Neural progenitor cell (in vitro differentiated cells): ENCODE measurements at regions not wholly inside any gene's neighbourhood (a gene's known extent, or its start where the extent isn't known, plus 50 kb on each side); places are given as distances from the start of the nearest gene placed in this dataset.
A peak's percentile ranks its signal among the peaks of the same experiment; 100 is the strongest.

Experiments
- DNase-seq: peaks from one replicate; pipeline ENCODE4 v3.0.0-alpha.2; 2016; ENCODE audit warnings: low spot score
- H2AFZ ChIP-seq: fragments of 200-600 bp; sonication (generic); replicated peaks from 2 replicates; pipeline ENCODE4 v1.6.1; 2016; ENCODE audit warnings: antibody characterized with exemption
- H3F3A ChIP-seq: fragments of 200-600 bp; sonication (generic); 2 replicates; pipeline ENCODE4 v1.6.1; 2016; ENCODE audit warnings: antibody characterized with exemption, low read depth
- H3K27ac ChIP-seq: fragments of 200-600 bp; sonication (generic); 2 replicates; pipeline ENCODE4 v1.5.1; 2016; ENCODE audit warnings: mild to moderate bottlenecking
- H3K27me3 ChIP-seq: fragments of 200-600 bp; sonication (generic); 2 replicates; pipeline ENCODE4 v1.6.1; 2016; ENCODE audit warnings: mild to moderate bottlenecking, moderate library complexity
- H3K36me3 ChIP-seq: fragments of 200-600 bp; sonication (generic); 2 replicates; pipeline ENCODE4 v1.5.1; 2016
- H3K4me1 ChIP-seq: fragments of 200-600 bp; sonication (generic); 2 replicates; pipeline ENCODE4 v1.6.1; 2016; ENCODE audit warnings: mixed run types
- H3K4me2 ChIP-seq: fragments of 200-600 bp; sonication (generic); 2 replicates; pipeline ENCODE4 v1.6.1; 2016
- H3K4me3 ChIP-seq: fragments of 200-600 bp; sonication (generic); 2 replicates; pipeline ENCODE4 v1.5.1; 2016
- H3K79me2 ChIP-seq: fragments of 200-600 bp; sonication (generic); 2 replicates; pipeline ENCODE4 v1.6.1; 2016; ENCODE audit warnings: low read depth
- H3K9ac ChIP-seq: fragments of 200-600 bp; sonication (generic); 2 replicates; pipeline ENCODE4 v1.6.1; 2016
- H3K9me3 ChIP-seq: fragments of 200-600 bp; sonication (generic); 2 replicates; pipeline ENCODE4 v1.5.1; 2016; ENCODE audit warnings: low read depth
- H4K20me1 ChIP-seq: fragments of 200-600 bp; sonication (generic); 2 replicates; pipeline ENCODE4 v1.6.1; 2016; ENCODE audit warnings: low read depth
- H3K27ac Mint-ChIP-seq: 3 replicates; pipeline ENCODE4 v1.8.0; 2021; ENCODE audit warnings: mixed read lengths
- H3K27me3 Mint-ChIP-seq: 2 replicates; pipeline ENCODE4 v1.8.0; 2022; ENCODE audit warnings: low read depth, mild to moderate bottlenecking, inconsistent platforms, moderate library complexity, mixed read lengths; ENCODE audit not compliant: insufficient read depth
- H3K36me3 Mint-ChIP-seq: 3 replicates; pipeline ENCODE4 v1.8.0; 2021; ENCODE audit warnings: mixed read lengths
- H3K4me1 Mint-ChIP-seq: 3 replicates; pipeline ENCODE4 v1.8.0; 2021; ENCODE audit warnings: mixed read lengths
- H3K4me3 Mint-ChIP-seq: 3 replicates; pipeline ENCODE4 v1.8.0; 2021; ENCODE audit warnings: mild to moderate bottlenecking, moderate library complexity, mixed read lengths
- H3K9me3 Mint-ChIP-seq: 3 replicates; pipeline ENCODE4 v1.8.0; 2020; ENCODE audit warnings: mixed read lengths
- CTCF ChIP-seq: fragments of 200-600 bp; sonication (generic); IDR thresholded peaks from 2 replicates; pipeline ENCODE4 v1.5.1; 2017; ENCODE audit warnings: antibody characterized with exemption, mild to moderate bottlenecking
- EZH2 ChIP-seq: fragments of 200-600 bp; sonication (generic); IDR thresholded peaks from 2 replicates; pipeline ENCODE4 v1.6.1; 2017; ENCODE audit warnings: antibody characterized with exemption, mild to moderate bottlenecking, moderate library complexity
- EZH2phosphoT487 ChIP-seq: fragments of 200-600 bp; sonication (generic); IDR thresholded peaks from 2 replicates; pipeline ENCODE4 v1.6.1; 2017; ENCODE audit warnings: antibody characterized with exemption

GRCh38 chr14:76313303-76313702 lies 62.6 kb upstream of the ESRRB start:
- peaks cover 44% of the 10 kb centered on the region for H3K4me1 ChIP-seq
- Mint-ChIP-seq H3K4me1 (peaks cover 59% of the 10 kb centered on the region), H3K4me3 (no peak overlapping the region), H3K9me3 (no peaks in the 10 kb centered on the region), H3K27me3 (peaks cover 14% of the 10 kb centered on the region), H3K27ac (no peak overlapping the region), H3K36me3 (no peaks in the 10 kb centered on the region)
- no peak for DNase-seq
- peaks cover 17% of the 10 kb centered on the region for H3F3A ChIP-seq
- H3K9me3 ChIP-seq: no peaks in the 10 kb centered on the region
- H4K20me1 ChIP-seq: peaks cover 15% of the 10 kb centered on the region
- H3K9ac ChIP-seq: no peak overlapping the region
- H3K27ac ChIP-seq: no peak overlapping the region
- no peak overlapping the region for H2AFZ ChIP-seq
- H3K27me3 ChIP-seq: peaks cover 100% of the 10 kb centered on the region
- no peak overlapping the region for H3K4me3 ChIP-seq
- peak overlapping the region; percentile 21 for H3K4me2 ChIP-seq
- no peaks in the 10 kb centered on the region for H3K79me2 ChIP-seq
- TF ChIP-seq EZH2phosphoT487 (no peak), CTCF (no peak), EZH2 (no peak)
- no peaks in the 10 kb centered on the region for H3K36me3 ChIP-seq

DNA sequence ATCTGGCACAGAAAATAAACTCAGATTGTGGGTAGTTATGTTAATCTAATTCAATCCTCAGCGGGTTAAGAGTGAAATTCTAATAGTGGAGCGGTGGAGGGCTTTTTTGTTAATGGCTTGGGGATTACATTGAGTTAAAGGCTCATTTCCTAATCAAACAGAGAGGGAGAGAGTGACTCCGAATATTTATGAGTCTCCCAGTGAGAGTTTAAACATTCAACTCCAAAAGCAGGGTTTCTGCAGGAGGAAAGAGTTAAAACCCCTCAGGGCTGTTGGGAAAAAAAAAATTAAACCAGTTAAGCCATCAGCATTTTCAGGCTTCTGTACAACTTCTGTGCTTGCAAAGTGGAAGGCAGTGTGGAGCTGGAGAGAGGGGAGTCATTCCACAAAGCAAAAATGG lies 62.1 kb upstream of the ESRRB start:
- H3K4me2 ChIP-seq: peak overlapping the region; percentile 21
- no peak overlapping the region for H3K4me3 ChIP-seq
- H3K9ac ChIP-seq: no peak overlapping the region
- H3K36me3 Mint-ChIP-seq: no peaks in the 10 kb centered on the region
- H3K27ac ChIP-seq: no peak overlapping the region
- H3K4me1 ChIP-seq: peaks cover 44% of the 10 kb centered on the region
- no peak for DNase-seq
- no peak overlapping the region for H3K27ac Mint-ChIP-seq
- H3K4me3 Mint-ChIP-seq: peak overlapping the region; percentile 27
- H3K9me3 Mint-ChIP-seq: no peaks in the 10 kb centered on the region
- no peaks in the 10 kb centered on the region for H3K79me2 ChIP-seq
- TF ChIP-seq EZH2phosphoT487 (no peak), EZH2 (no peak), CTCF (no peak)
- no peaks in the 10 kb centered on the region for H3K9me3 ChIP-seq
- peaks cover 59% of the 10 kb centered on the region for H3K4me1 Mint-ChIP-seq
- peaks cover 17% of the 10 kb centered on the region for H3F3A ChIP-seq
- no peaks in the 10 kb centered on the region for H3K36me3 ChIP-seq
- H2AFZ ChIP-seq: no peak overlapping the region
- H3K27me3 Mint-ChIP-seq: peaks cover 14% of the 10 kb centered on the region
- H4K20me1 ChIP-seq: peaks cover 15% of the 10 kb centered on the region
- peaks cover 97% of the 10 kb centered on the region for H3K27me3 ChIP-seq

GRCh38 chr14:76314521-76315034 lies 61.4 kb upstream of the ESRRB start:
- H3K27me3 ChIP-seq: peaks cover 91% of the 10 kb centered on the region
- peaks cover 44% of the 10 kb centered on the region for H3K4me1 ChIP-seq
- no peak overlapping the region for H2AFZ ChIP-seq
- Mint-ChIP-seq H3K4me3 (no peak overlapping the region), H3K27me3 (peaks cover 12% of the 10 kb centered on the region), H3K27ac (no peak overlapping the region), H3K4me1 (peaks cover 54% of the 10 kb centered on the region), H3K36me3 (no peaks in the 10 kb centered on the region), H3K9me3 (no peaks in the 10 kb centered on the region)
- no peak overlapping the region for H3K4me3 ChIP-seq
- DNase-seq: peak; percentile 44
- H3K27ac ChIP-seq: no peak overlapping the region
- peak overlapping the region; percentile 21 for H3K4me2 ChIP-seq
- no peaks in the 10 kb centered on the region for H3K36me3 ChIP-seq
- no peak overlapping the region for H3K9ac ChIP-seq
- H3F3A ChIP-seq: peaks cover 17% of the 10 kb centered on the region
- H4K20me1 ChIP-seq: peaks cover 15% of the 10 kb centered on the region
- no peaks in the 10 kb centered on the region for H3K79me2 ChIP-seq
- TF ChIP-seq EZH2phosphoT487 (no peak), CTCF (no peak), EZH2 (no peak)
- H3K9me3 ChIP-seq: no peaks in the 10 kb centered on the region
